Activated CD8-positive, alpha-beta memory T cell treated with anti-CD3 and anti-CD28 coated beads, Interleukin-2, amount 50 U/mL, for 48 hours (primary cell): ENCODE measurements at regions not wholly inside any gene's neighbourhood (a gene's known extent, or its start where the extent isn't known, plus 50 kb on each side); places are given as distances from the start of the nearest gene placed in this dataset.

Source experiments
- DNase-seq: peaks from one replicate; pipeline ENCODE4 v3.0.0-alpha.2; 2020

DNA sequence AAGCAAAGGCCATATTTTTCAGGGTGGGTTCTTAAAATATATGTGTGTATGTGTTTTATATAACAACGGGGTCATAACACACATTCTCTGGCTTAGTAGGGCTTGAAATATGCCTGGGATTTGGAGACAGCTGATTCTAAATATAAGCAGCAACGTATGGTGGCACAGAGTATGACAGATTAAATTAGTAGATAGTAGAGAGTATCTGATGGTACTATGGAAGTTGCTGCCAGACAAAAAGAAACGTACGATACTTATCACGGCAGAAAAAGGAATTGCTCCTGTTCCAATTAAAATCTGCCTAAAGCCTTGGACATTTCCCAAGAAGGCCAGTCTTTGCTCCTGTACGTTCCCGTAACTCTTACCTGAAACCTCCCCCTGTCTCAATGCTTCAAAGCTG lies 607.9 kb upstream of the ID2 start:
- no peak for DNase-seq

DNA sequence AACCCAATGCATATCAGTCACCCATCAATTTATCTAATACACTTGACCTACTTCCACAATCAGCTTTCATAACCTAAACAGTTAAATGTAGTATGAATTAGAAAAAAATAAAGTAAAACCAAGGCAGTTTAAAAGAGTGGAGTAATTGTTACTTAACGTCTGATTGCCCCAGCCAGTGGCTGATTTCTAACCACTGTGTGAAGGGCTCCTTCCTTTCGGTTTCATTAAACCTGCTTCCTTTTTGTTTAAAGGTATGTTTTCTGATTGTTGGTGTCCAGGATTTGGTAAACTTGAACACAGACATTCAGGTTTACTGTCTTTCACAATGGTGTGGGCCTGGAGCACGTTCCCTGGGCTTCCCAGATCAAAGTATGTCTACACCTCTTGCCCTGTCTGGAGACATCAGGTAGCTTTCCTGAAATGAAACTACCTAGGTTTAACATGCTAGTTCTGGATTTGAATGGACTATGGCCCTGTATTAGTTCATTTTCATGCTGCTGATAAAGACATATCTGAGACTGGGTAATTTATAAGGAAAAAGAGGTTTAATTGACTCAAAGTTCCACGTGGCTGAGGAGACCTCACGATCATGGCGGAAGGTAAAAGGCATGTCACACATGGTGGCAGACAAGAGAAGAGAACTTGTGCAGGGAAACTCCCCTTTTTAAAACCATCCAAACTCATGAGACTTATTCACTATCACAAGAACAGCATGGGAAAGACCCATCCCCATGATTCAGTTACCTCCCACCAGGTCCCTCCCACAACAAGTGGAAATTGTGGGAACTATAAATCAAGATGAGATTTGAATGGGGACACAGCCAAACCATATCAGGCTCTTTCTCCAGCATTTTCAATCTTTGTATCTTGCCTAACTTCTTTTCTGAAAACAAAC lies 605.2 kb upstream of the ID2 start:
- no peak for DNase-seq

DNA sequence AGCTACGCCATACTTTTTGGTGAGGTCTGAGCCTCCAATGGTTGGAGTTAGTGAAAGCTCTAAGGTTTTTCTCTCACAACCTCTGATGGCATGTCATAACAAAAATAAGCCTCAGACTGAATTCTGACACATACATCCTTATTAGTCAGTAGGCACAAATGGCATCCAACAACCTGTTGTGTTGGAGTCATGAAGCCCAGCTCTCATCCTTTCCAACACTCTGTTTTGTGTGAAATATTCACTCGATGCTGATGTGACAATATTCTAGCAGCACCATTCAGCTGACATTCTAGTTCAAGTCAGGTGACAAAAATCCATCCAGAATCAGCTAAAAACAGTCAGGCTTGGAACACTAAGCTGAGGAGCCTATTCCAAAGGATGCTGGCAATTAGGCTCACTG lies 603.2 kb upstream of the ID2 start:
- DNase-seq = no peak

- no peak for DNase-seq
These were observed 601.8 kb upstream of the ID2 start for GRCh38 chr2:8080063-8080462.

GRCh38 chr2:8081130-8081529 lies 600.7 kb upstream of the ID2 start:
- no peak for DNase-seq

- DNase-seq = no peak
These were observed 599.0 kb upstream of the ID2 start for GRCh38 chr2:8082840-8083239.

DNA sequence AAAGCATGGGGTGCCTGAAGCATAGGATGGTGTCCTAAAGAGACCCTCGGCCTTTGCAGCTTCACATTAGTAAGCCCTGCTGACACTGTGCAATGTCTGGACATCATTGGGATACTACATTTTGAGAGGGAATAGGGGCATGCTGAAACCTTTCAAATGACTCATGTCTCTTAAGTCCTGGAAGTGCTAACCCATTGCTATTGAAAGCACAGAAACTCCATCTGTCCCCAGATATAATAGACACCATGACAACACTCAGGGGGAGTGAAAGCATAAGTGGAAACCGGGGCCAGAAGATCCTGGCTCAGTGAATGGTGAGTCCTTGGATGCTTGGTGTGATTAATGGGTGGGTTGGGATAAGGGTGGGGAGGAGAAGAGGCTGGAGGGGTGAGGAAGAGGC lies 595.5 kb upstream of the ID2 start:
- DNase-seq = no peak

DNA sequence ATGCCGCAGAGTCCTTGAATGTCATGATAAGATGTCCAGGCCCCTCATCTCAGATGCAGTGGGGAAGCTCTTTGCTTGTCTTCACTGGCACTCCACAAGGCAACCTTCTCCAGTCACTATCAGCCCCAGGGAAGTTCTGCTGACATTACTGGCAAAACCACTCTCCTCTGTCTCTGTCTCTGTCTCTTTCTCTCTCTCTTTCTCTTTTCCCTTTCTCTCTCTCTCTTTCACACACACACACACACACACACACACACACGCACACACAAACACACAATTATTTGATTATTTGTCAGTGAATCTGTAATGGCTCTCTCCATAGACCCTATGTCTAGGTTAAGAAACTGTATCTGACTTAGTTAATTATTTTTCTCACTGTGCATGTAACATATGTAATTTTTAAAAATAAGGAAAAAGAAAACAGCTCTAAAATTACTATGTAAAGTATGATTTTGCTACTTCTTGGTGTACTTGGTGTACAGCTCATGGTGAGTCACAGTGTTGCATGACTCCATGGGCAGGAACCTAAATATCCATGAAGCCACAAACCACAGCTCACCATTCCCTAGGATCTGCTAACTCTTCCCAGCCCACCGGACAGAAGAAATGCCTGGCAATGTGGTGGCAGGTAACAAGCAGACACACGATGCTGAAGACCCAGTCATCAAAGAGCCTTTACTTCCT lies 594.9 kb upstream of the ID2 start:
- DNase-seq = no peak

DNA sequence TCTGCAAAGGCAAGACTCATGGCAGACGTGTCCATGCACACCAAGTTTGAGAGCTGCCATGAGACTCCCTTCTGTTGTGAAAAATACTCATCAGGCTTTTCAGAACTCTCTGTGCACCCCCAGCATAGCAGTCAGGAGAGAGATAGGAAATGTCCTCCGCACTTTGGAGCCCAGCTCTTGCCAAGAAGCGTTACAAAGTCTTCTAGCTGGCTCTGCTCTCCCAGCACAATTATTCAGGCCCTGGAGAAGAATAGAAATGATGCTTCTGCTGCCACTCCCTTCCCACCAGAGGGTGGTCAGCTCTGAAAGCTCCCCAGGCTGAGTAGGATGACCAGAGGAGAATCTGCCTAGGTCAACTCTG lies 594.4 kb upstream of the ID2 start:
- no peak for DNase-seq

GRCh38 chr2:8088810-8089209 lies 593.0 kb upstream of the ID2 start:
- DNase-seq = no peak

- DNase-seq = no peak
These were observed 592.3 kb upstream of the ID2 start for GRCh38 chr2:8089596-8089995.

DNA sequence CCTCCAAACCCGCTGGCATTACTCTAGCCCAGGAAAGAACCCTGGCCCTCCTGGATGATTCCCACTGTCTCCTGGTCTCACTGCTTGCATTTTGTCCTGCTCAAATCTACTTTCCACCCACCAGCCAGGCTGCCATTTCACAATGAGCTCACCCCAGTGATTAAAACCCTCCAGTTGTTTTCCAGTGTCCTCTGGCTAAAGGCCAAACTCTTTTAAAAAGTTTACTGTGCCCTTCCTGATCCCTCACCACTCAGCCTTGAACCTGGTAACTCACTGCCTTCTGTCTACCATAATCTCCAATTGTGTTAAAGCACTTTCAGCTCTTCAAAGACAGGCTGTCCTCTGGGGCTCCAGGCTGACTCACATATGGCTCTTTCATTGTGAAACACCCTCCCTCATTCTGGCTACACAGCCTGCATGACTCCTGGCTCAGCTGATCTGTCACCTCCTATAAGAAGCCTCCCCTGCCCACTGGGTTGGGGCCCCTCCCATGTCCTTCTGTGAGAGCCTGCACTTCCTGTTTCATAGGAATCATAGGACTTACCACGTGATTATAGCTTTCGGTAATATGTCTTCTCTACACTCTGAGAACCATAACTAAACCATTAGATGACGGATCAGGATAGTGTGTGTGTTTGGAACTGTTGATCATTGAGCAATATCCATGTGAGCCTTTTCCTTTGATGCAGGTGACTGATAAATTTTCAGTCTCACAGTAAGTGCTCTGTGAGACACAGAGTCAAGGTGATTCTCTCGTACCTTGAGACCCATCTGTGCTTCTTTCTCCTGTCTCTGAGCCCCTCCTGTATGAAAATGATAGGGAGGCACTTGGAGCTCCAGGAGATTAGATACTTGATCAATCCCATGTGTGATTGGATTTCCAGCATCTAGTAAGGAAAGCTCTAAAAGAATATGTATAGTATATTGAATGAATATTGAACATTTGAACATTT lies 590.8 kb upstream of the ID2 start:
- DNase-seq = peak; percentile 78

DNA sequence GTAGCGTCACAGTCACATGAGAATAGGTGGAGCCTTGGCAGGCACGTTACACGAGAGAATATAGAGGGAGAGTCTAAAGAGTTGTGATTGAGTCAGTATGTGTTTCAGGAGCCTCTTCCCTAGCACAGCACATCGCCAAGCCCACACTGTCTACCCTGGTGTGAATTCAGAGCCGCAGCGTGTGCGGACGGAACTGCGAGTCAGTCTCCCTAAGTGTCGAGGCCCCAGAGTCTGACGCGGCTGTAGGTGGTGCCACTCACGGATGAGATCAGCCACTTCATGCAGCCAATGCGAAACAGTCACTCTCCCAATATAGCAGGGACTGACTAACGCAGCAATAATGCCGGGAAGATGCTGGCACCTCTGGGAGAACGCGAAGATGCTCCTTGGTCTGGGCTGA lies 587.3 kb upstream of the ID2 start:
- no peak for DNase-seq

DNA sequence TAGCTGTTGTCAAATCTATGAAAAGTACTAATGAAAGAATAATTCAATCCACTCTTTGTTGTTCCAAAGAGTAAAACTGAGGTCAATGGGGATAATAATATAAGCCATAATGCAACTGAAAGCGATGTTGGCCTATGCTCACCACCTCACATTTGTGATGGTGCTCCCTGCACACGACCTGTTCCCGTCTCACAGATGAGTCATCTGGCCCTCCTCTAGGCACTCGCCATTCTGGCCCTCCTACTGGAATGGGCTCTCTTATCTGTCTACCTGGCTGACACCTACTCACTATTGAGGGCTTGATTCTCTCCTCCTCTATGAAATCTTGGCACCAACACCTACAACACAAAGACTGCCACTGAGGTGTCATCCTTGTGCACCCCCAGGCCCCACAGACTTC lies 585.9 kb upstream of the ID2 start:
- DNase-seq = no peak

- DNase-seq = no peak
These were observed 585.4 kb upstream of the ID2 start for GRCh38 chr2:8096484-8096883.

GRCh38 chr2:8098476-8099266 lies 583.2 kb upstream of the ID2 start:
- no peak for DNase-seq

- no peak for DNase-seq
These were observed 582.6 kb upstream of the ID2 start for GRCh38 chr2:8099267-8099582.

GRCh38 chr2:8101614-8102277 lies 580.1 kb upstream of the ID2 start:
- no peak for DNase-seq

GRCh38 chr2:8102470-8102869 lies 579.4 kb upstream of the ID2 start:
- no peak for DNase-seq

GRCh38 chr2:8103085-8103708 lies 578.7 kb upstream of the ID2 start:
- DNase-seq = no peak

GRCh38 chr2:8107150-8107549 lies 574.7 kb upstream of the ID2 start:
- no peak for DNase-seq
